Tibial nerve (tissue), 4 donors: ENCODE measurements at regions not wholly inside any gene's neighbourhood (a gene's known extent, or its start where the extent isn't known, plus 50 kb on each side); places are given as distances from the start of the nearest gene placed in this dataset.

Experiments
- DNase-seq, 2 donors: peaks; one replicate each; pipeline ENCODE4 v3.0.0-alpha.2; 2019; ENCODE audit warnings: low spot score in 2 of 2
- H3K27ac ChIP-seq, 4 donors: fragments of 200-600 bp; sonication (generic) in 3 of 4; one replicate each; pipeline ENCODE4 v1.5.1; 2017 to 2019; ENCODE audit warnings: mild to moderate bottlenecking in 1 of 4
- H3K27me3 ChIP-seq, 2 donors: fragments of 200-600 bp; sonication (generic) in 1 of 2; one replicate each; pipeline versions ENCODE4 v1.5.1 to v1.6.0; 2017 to 2019
- H3K36me3 ChIP-seq, 3 donors: fragments of 200-600 bp; sonication (generic); one replicate each; pipeline ENCODE4 v1.5.1; 2018 to 2019
- H3K4me1 ChIP-seq, 4 donors: fragments of 200-600 bp; sonication (generic) in 3 of 4; one replicate each; pipeline ENCODE4 v1.5.1; 2017 to 2019
- H3K4me3 ChIP-seq, 4 donors: fragments of 200-600 bp; sonication (generic) in 3 of 4; one replicate each; pipeline ENCODE4 v1.5.1; 2017 to 2019; ENCODE audit warnings: mild to moderate bottlenecking in 1 of 4, moderate library complexity in 1 of 4
- H3K9me3 ChIP-seq, 4 donors: fragments of 200-600 bp; sonication (generic) in 3 of 4; one replicate each; pipeline ENCODE4 v1.5.1; 2017 to 2019
- EP300 ChIP-seq, 2 donors: sonication (generic); formaldehyde crosslinking; IDR thresholded peaks; one replicate each; pipeline ENCODE4 v1.6.1; 2017; ENCODE audit warnings: antibody characterized with exemption in 2 of 2, mild to moderate bottlenecking in 1 of 2
- POLR2A ChIP-seq, 2 donors: fragments of 450-650 bp; IDR thresholded peaks; one replicate each; pipeline ENCODE4 v1.6.1; 2017; ENCODE audit warnings: antibody characterized with exemption in 2 of 2, mild to moderate bottlenecking in 2 of 2, moderate library complexity in 2 of 2
- WGBS, 2 donors: methylation state at CpG; one replicate each; pipeline ENCODE4 v1.1.5; 2018; 5-methylcytosine and 5-hydroxymethylcytosine counted together
- TF ChIP-seq, protein P1 (sequence below), 5 experiments: fragments of 200-600 bp in 3 of 5; fragments of 450-650 bp in 2 of 5; sonication (generic) in 3 of 5; IDR thresholded peaks; one replicate each; pipeline ENCODE4 v1.5.1; 2016 to 2019; ENCODE audit warnings: antibody characterized with exemption in 5 of 5, mild to moderate bottlenecking in 3 of 5, moderate library complexity in 2 of 5

DNA sequence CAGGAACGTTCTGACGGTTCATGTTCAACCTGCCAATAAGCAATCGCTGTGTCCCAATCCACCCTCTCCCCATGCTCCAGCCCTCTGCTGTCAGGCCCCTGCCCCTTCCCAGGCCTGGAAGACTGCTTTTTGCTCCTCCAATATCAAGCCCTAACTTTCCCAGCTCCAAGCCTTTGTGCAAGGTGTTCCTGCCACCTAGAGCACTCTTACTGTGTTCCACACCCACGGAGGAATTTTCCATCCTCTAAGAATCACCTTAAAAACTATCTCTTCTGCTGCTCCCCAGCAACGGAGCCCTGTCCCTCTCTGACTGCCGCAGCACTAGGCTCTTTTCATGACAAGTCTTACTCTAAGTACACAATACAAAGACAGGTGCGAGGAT is 657.9 kb downstream of the AJAP1 start:
- H3K4me3 ChIP-seq = no peak overlapping the region
- H3K4me1 ChIP-seq = no peaks in the 10 kb centered on the region
- no peak overlapping the region for H3K27ac ChIP-seq
- no peaks in the 10 kb centered on the region for H3K27me3 ChIP-seq
- no peak for TF ChIP-seq POLR2A (IDR thresholded peaks at IDR 0.05)
- TF ChIP-seq EP300 (IDR thresholded peaks at IDR 0.05) = no peak
- TF ChIP-seq, protein P1, sequence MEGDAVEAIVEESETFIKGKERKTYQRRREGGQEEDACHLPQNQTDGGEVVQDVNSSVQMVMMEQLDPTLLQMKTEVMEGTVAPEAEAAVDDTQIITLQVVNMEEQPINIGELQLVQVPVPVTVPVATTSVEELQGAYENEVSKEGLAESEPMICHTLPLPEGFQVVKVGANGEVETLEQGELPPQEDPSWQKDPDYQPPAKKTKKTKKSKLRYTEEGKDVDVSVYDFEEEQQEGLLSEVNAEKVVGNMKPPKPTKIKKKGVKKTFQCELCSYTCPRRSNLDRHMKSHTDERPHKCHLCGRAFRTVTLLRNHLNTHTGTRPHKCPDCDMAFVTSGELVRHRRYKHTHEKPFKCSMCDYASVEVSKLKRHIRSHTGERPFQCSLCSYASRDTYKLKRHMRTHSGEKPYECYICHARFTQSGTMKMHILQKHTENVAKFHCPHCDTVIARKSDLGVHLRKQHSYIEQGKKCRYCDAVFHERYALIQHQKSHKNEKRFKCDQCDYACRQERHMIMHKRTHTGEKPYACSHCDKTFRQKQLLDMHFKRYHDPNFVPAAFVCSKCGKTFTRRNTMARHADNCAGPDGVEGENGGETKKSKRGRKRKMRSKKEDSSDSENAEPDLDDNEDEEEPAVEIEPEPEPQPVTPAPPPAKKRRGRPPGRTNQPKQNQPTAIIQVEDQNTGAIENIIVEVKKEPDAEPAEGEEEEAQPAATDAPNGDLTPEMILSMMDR (IDR thresholded peaks at IDR 0.05) = no peak
- no peaks in the 10 kb centered on the region for H3K9me3 ChIP-seq
- H3K36me3 ChIP-seq = no peaks in the 10 kb centered on the region
- DNase-seq = no peak
- WGBS, 2 donors = 69 to 75% methylated on average over 7 of the region's 7 CpGs

DNA sequence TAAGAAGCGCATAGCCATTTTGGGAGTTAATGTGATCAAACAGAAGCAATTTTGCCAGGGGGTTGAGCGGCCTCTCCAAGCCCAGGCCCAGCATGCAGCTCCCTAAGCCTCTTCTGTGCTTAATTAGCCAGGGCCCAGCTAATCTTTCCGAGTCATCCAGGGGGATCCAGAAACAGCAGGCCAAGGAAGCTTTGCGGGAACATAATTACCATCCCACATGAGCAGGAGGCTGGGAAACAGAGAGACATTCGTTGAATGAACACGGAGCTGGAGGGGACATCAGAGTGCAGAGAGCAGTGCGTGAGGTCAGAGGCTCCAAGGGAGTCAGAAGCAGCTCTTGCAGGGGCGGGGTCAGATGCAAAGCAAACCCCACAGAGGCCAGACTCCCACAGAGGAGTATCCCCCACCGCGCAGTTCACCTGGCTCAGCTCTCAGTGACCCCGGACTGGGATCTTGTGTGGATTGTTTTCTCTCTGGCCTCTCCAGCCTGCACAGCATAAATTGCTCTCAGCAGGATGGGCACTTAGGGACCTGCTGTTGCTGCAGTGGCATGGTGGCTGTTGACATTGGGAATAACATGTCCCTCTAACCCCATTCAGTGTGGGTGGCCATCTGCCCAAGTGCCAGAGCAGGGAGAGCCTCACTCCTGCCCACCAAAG is 657.4 kb downstream of the AJAP1 start:
- no peak for DNase-seq
- TF ChIP-seq EP300 (IDR thresholded peaks at IDR 0.05) (no peak), POLR2A (IDR thresholded peaks at IDR 0.05) (no peak)
- TF ChIP-seq, protein P1 (IDR thresholded peaks at IDR 0.05) = no peak
- 44 to 53% methylated on average over 10 to 11 of the region's 11 CpGs for WGBS, 2 donors
- no peaks in the 10 kb centered on the region for H3K27me3 ChIP-seq
- H3K4me1 ChIP-seq = no peaks in the 10 kb centered on the region
- H3K27ac ChIP-seq = no peak overlapping the region
- H3K4me3 ChIP-seq = no peak overlapping the region
- H3K9me3 ChIP-seq = no peaks in the 10 kb centered on the region
- H3K36me3 ChIP-seq = no peaks in the 10 kb centered on the region

DNA sequence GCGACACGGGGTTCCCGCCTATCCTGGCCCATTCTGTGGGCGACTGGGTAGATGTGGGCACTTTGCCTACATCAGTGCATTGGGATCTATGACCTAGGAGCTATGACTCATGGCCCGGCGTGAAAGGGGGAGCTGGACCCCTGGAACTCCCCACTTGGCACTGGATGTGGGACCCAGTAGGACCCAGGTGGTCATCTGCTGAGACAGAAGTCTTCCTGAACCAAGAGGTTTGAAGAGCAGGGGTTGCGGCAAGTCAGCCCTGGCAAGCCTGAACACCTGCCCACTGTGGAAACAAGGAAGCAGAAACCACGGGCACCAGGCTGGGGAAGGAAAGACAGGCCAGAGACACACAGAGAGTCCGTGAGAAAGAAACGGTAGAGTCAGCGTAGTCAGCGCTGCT is 656.7 kb downstream of the AJAP1 start:
- no peak for DNase-seq

DNA sequence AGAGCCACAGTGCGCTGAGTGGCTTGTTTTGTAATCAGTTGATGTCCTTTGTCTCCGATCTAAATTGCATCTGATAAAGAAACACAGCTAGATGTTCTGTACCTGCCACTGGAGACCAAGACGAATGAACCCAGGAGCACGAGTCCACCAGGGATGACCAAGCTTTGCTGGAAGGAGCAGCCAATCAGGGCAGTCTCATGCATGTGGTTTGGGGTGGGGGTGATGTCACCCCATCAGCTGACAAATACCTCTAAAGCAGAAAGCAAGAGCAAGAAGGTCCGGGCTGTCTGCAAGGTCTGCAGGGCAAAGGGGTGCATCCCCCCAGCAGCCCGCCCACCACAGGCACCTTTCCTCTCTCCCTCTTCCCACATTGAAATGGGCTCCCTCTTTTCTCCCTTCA is 653.8 kb downstream of the AJAP1 start:
- no peaks in the 10 kb centered on the region for H3K9me3 ChIP-seq
- 61 to 75% methylated on average over 6 of the region's 6 CpGs for WGBS, 2 donors
- DNase-seq = no peak

More for the DNA sequence above, 656.7 kb downstream of the AJAP1 start:
- no peaks in the 10 kb centered on the region for H3K27me3 ChIP-seq
- H3K9me3 ChIP-seq = no peaks in the 10 kb centered on the region
- no peaks in the 10 kb centered on the region for H3K36me3 ChIP-seq
- no peaks in the 10 kb centered on the region for H3K4me1 ChIP-seq
- WGBS, 2 donors = 65 to 67% methylated on average over 12 of the region's 12 CpGs
- TF ChIP-seq POLR2A (IDR thresholded peaks at IDR 0.05) = no peak
- TF ChIP-seq, protein P1 (IDR thresholded peaks at IDR 0.05) = no peak
- no peak overlapping the region for H3K27ac ChIP-seq
- H3K4me3 ChIP-seq = no peak overlapping the region

DNA sequence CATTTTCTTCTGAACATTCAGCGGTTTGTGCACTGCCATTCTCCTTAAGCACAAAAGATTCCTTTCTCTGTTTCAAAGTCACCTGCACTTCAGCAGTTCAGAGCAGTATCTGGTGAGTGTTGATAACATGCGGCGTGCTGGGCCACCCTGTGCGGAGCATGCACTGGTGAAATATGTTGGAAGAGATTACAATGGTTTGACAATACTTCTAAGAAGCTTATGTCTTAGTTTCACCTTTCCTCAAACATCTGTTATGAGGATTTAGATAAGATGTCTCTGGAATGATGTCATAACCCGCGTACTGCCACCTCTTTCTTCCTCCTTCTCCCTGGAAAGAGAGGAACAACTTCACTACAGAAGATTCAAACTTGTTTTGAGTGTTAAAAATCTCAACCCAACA is 650.3 kb downstream of the AJAP1 start:
- Histone ChIP-seq H3K27me3 (no peaks in the 10 kb centered on the region), H3K4me1 (no peaks in the 10 kb centered on the region), H3K27ac (no peak overlapping the region), H3K9me3 (no peaks in the 10 kb centered on the region), H3K4me3 (no peak overlapping the region), H3K36me3 (no peaks in the 10 kb centered on the region)
- DNase-seq = no peak
- TF ChIP-seq POLR2A (IDR thresholded peaks at IDR 0.05) = no peak
- TF ChIP-seq EP300 (IDR thresholded peaks at IDR 0.05) = no peak
- TF ChIP-seq, protein P1 (IDR thresholded peaks at IDR 0.05) = no peak
- WGBS, 2 donors = 84 to 93% methylated on average over 6 of the region's 6 CpGs

More for the DNA sequence above, 653.8 kb downstream of the AJAP1 start:
- TF ChIP-seq, protein P1 (IDR thresholded peaks at IDR 0.05) = no peak
- TF ChIP-seq POLR2A (IDR thresholded peaks at IDR 0.05) (no peak), EP300 (IDR thresholded peaks at IDR 0.05) (no peak)
- Histone ChIP-seq H3K27ac (no peak overlapping the region), H3K27me3 (no peaks in the 10 kb centered on the region), H3K36me3 (no peaks in the 10 kb centered on the region), H3K4me3 (no peak overlapping the region), H3K4me1 (no peaks in the 10 kb centered on the region)
